ENCODE measurements at regions not wholly inside any gene's neighbourhood (a gene's known extent, or its start where the extent isn't known, plus 50 kb on each side); places are given as distances from the start of the nearest gene placed in this dataset.

DNA sequence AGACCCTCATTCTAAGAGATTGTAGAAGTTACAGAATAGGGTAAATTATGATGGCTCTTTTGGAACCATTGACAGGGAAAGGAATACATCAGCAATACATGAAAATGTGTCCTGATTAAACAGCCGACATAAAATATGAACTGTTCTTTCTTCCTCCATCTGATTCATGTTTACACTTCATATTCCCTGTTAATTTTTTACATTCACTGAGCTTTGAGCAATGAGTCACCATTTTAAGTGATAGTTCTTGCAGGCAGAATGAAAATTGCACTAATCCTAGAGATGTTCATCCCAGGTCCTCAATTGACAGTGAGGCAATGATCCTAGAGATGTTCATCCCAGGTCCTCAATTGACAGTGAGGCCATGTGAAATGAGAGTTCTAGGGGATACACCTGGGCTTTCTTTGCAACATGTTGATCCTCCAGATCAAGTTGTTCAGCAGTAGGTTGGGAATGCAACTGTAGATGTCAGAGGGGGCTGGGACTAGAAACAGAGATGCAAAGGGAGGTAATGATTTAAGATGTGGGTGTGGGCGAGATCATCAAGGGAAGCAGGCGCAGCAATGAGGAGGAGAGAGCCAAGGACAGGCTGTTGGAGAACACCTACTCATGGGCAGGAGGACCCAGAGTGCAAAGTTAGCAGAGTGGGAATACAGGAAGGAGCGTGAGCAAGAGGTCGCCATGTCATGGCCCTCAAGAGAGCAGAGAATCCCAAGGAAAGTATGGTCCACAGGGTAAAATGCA, 138.7 kb downstream of the ZNF365 start:
- H3K36me3 ChIP-seq, result no peaks in the 10 kb centered on the region
- no peak overlapping the region for H3K4me3 ChIP-seq
- no peaks in the 10 kb centered on the region for H3K27me3 ChIP-seq
- H3K27ac ChIP-seq, result no peak overlapping the region
- no peak for ATAC-seq
- H3K9me3 ChIP-seq, result no peaks in the 10 kb centered on the region
- TF ChIP-seq POLR2A (IDR thresholded peaks at IDR 0.05), result no peak
- TF ChIP-seq CTCF (IDR thresholded peaks at IDR 0.05), result no peak
- H3K4me1 ChIP-seq, result no peaks in the 10 kb centered on the region
- WGBS (ENCODE audit: insufficient coverage, low coverage, low lambda C conversion rate, missing lambda C conversion rate), result 75% methylated on average over 5 of the region's 5 CpGs
- intact Hi-C loops (cut with DNase I), result no loop called here
- DNase-seq, result no peak

GRCh38 chr10:62514079-62514693, 140.0 kb downstream of the ZNF365 start:
- Histone ChIP-seq H3K9me3 (no peaks in the 10 kb centered on the region), H3K36me3 (no peaks in the 10 kb centered on the region), H3K4me1 (no peaks in the 10 kb centered on the region), H3K4me3 (no peak overlapping the region), H3K27ac (no peak overlapping the region), H3K27me3 (no peaks in the 10 kb centered on the region)
- intact Hi-C loops (cut with DNase I), result no loop called here
- ATAC-seq (no peak), DNase-seq (no peak)
- TF ChIP-seq POLR2A (IDR thresholded peaks at IDR 0.05) (no peak), CTCF (IDR thresholded peaks at IDR 0.05) (no peak)
- 63% methylated on average over 6 of the region's 6 CpGs for WGBS (ENCODE audit: insufficient coverage, low coverage, low lambda C conversion rate, missing lambda C conversion rate)

DNA sequence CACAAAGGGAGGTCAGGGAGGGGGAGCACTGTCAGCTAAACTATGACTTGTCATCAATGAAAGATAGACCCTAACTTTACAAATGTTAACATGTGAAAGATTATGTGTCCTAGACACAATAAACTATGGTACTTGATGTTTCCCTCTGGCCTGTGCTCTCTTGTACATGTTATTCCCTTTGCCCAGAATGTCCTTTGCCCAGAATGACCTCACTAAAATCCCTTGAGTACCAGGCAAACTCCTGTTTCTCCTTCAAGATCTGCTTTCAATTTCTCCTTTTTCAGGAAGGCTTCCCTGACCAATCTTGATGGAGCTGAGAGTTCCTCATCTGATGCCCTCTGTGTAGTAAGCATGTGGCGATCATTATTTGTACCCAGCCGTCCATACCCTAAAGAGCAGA, 143.1 kb downstream of the ZNF365 start:
- H3K4me3 ChIP-seq, result no peak overlapping the region
- no peak overlapping the region for H3K27ac ChIP-seq
- no peaks in the 10 kb centered on the region for H3K4me1 ChIP-seq
- intact Hi-C loops (cut with DNase I), result no loop called here
- H3K27me3 ChIP-seq, result no peaks in the 10 kb centered on the region
- H3K9me3 ChIP-seq, result no peaks in the 10 kb centered on the region
- WGBS (ENCODE audit: insufficient coverage, low coverage, low lambda C conversion rate, missing lambda C conversion rate), result 49% methylated on average over 2 of the region's 2 CpGs
- ATAC-seq (no peak), DNase-seq (no peak)
- TF ChIP-seq POLR2A (IDR thresholded peaks at IDR 0.05) (no peak), CTCF (IDR thresholded peaks at IDR 0.05) (no peak)
- H3K36me3 ChIP-seq, result no peaks in the 10 kb centered on the region

DNA sequence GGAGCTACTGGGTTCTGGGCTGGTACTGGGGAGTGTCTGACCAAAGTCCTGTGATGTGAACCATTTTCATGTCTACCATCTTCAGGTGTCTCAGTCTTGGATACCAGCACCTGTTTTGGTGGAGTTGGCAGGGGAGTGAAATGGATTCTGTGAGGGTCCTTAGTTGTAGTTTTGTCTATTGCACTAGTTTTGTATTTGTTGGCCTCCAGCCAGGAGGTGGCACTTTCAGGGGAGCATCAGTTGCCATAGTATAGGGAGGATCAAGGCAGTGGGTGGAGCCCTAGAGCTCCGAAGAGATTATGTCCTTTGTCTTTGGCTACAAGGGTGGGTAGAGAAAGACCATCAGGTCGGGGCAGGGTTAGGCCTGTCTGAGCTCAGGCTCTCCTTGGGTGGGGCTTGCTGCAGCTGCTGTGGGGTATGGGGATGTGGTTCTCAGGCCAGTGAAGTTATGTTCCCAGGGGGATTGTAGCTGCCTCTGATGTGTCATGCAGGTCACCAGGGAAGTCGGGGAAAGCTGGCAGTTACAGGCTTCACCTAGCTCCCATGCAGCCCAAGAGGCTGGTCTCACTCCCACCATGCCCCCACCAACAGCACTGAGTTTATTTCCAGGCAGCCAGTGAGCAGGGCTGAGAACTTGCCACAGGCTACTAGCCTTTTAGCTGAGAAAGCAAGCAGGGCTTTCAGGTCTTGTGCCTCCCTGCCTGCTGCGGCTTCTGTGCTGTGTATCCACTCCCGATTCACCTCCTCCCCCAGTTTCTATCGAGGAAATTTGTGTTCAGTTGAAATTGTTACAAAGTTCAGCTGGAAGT, 153.1 kb downstream of the ZNF365 start:
- intact Hi-C loops (cut with DNase I), result no loop called here
- Histone ChIP-seq H3K4me1 (peaks cover 0 to 6% (median 0%) of the 10 kb centered on the region in 4 donors), H3K27ac (no peak overlapping the region), H3K27me3 (no peaks in the 10 kb centered on the region), H3K4me3 (no peak overlapping the region), H3K9me3 (no peaks in the 10 kb centered on the region), H3K36me3 (no peaks in the 10 kb centered on the region)
- DNase-seq (no peak), ATAC-seq (peak in 1 of 4 donors; percentile 62)
- TF ChIP-seq POLR2A (IDR thresholded peaks at IDR 0.05) (no peak), CTCF (IDR thresholded peaks at IDR 0.05) (no peak)
- WGBS (ENCODE audit: insufficient coverage, low coverage, low lambda C conversion rate, missing lambda C conversion rate), result 63% methylated on average over 4 of the region's 6 CpGs

Measured in right lobe of liver (tissue), 6 donors.